ENCODE measurements at regions not wholly inside any gene's neighbourhood (a gene's known extent, or its start where the extent isn't known, plus 50 kb on each side); places are given as distances from the start of the nearest gene placed in this dataset.

DNA sequence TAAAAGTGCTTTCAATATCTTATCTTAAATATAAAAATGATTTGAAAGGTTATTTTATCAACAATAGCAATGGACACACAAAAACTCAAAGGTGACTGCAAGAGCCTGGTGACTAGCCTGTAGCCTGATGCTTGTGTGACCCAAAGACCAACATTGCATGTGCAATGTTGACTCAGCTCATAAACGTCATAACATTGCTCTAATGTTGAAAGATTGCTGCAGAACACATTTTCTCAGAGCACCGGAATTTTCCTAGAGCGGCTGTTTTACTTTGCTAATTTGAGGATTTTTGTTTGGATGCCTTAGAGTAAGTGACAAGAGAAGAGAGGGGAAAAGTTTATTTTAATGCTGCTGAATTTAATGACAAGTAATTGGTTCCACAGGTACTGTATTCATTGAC, 107.1 kb downstream of the RAB18 start:
- in situ Hi-C loops (cut with HindIII; ENCODE audit: extremely low pct_ligation_motif_present, low pct_unique_long_range_greater_than_20kb) = no loop called here
- ChIA-PET CTCF (ENCODE audit: low intra/inter-chr PET ratio, low total read pairs) (no interaction called here), POLR2A (no interaction called here)
- TF ChIP-seq, protein P1, sequence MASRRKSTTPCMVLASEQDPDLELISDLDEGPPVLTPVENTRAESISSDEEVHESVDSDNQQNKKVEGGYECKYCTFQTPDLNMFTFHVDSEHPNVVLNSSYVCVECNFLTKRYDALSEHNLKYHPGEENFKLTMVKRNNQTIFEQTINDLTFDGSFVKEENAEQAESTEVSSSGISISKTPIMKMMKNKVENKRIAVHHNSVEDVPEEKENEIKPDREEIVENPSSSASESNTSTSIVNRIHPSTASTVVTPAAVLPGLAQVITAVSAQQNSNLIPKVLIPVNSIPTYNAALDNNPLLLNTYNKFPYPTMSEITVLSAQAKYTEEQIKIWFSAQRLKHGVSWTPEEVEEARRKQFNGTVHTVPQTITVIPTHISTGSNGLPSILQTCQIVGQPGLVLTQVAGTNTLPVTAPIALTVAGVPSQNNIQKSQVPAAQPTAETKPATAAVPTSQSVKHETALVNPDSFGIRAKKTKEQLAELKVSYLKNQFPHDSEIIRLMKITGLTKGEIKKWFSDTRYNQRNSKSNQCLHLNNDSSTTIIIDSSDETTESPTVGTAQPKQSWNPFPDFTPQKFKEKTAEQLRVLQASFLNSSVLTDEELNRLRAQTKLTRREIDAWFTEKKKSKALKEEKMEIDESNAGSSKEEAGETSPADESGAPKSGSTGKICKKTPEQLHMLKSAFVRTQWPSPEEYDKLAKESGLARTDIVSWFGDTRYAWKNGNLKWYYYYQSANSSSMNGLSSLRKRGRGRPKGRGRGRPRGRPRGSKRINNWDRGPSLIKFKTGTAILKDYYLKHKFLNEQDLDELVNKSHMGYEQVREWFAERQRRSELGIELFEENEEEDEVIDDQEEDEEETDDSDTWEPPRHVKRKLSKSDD (CRISPR knock-in tag; IDR thresholded peaks at IDR 0.05; ENCODE audit: low read depth) = no peak
- TF ChIP-seq ZBTB8A (CRISPR knock-in tag; IDR thresholded peaks at IDR 0.05; ENCODE audit: borderline replicate concordance, low read depth) = no peak
- peak; percentile 31; the same call in 1 of the 2 replicates for TF ChIP-seq CEBPB (IDR thresholded peaks at IDR 0.05; ENCODE audit: borderline replicate concordance, low read depth, low read length)
- TF ChIP-seq, protein P2, sequence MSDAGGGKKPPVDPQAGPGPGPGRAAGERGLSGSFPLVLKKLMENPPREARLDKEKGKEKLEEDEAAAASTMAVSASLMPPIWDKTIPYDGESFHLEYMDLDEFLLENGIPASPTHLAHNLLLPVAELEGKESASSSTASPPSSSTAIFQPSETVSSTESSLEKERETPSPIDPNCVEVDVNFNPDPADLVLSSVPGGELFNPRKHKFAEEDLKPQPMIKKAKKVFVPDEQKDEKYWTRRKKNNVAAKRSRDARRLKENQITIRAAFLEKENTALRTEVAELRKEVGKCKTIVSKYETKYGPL (CRISPR knock-in tag; IDR thresholded peaks at IDR 0.05) = no peak
- DNase-seq (ENCODE audit: low spot score) (peak; percentile 2), FAIRE-seq (no peak), ATAC-seq (no peak)
- Histone ChIP-seq H3K4me2 (ENCODE audit: low read depth, low read length) (no peak overlapping the region), H3K4me3 (replicated peaks in 1 of 3; ENCODE audit: insufficient read depth in 1 of 3, low read depth in 2 of 3, low read length in 3 of 3) (no peak overlapping the region), H3K4me1 (ENCODE audit: insufficient read depth, low read length) (no peaks in the 10 kb centered on the region), H3K9ac (ENCODE audit: insufficient read depth, low read depth, low read length) (no peak overlapping the region), H4K20me1 (ENCODE audit: insufficient read depth, low read length) (no peaks in the 10 kb centered on the region), H3K9me3 (ENCODE audit: low read length) (no peaks in the 10 kb centered on the region), H3K79me2 (ENCODE audit: insufficient read depth, low read length) (no peaks in the 10 kb centered on the region), H3K27ac (ENCODE audit: extremely low read length, insufficient read depth, low read length) (no peak overlapping the region), H2AFZ (ENCODE audit: low read length) (no peak overlapping the region), H3K27me3 (ENCODE audit: control insufficient read depth in 1 of 2, insufficient read depth in 2 of 2, low read length in 2 of 2) (peaks cover 0 to 13% of the 10 kb centered on the region in 2 experiments; a peak in 2 of 5 replicates), H3K36me3 (replicated peaks in 1 of 2; ENCODE audit: control insufficient read depth in 1 of 2, insufficient read depth in 2 of 2, low read length in 2 of 2) (no peaks in the 10 kb centered on the region)
- BruUV-seq (replicated peaks) = no TSS peak
- intact Hi-C loops (cut with micrococcal nuclease; ENCODE audit: unreplicated experiment) = no loop called here
- 0% methylated on average over 3 of the region's 3 CpGs for WGBS (ENCODE audit: low lambda C conversion rate)

Data from HepG2 (cell line).